IPS-11a (cell line): ENCODE measurements at regions not wholly inside any gene's neighbourhood (a gene's known extent, or its start where the extent isn't known, plus 50 kb on each side); places are given as distances from the start of the nearest gene placed in this dataset.

Experiments
- H3K4me3 ChIP-seq: one replicate; pipeline ENCODE4 v1.5.1; 2013; ENCODE audit warnings: low read depth, low read length, control low read depth

GRCh38 chr4:1466034-1466862, 60.0 kb upstream of the NKX1-1 start:
- no peak overlapping the region for H3K4me3 ChIP-seq

GRCh38 chr4:1465173-1466033, 59.2 kb upstream of the NKX1-1 start:
- H3K4me3 ChIP-seq: no peak overlapping the region

GRCh38 chr4:1464581-1465171, 58.4 kb upstream of the NKX1-1 start:
- H3K4me3 ChIP-seq: no peak overlapping the region

- no peak overlapping the region for H3K4me3 ChIP-seq
Measured at GRCh38 chr4:1463927-1464540, 57.8 kb upstream of the NKX1-1 start.

- H3K4me3 ChIP-seq: no peak overlapping the region
Measured at GRCh38 chr4:1463088-1463926, 57.1 kb upstream of the NKX1-1 start.

- no peak overlapping the region for H3K4me3 ChIP-seq
Measured at GRCh38 chr4:1462768-1463075, 56.5 kb upstream of the NKX1-1 start.

GRCh38 chr4:1462009-1462767, 55.9 kb upstream of the NKX1-1 start:
- no peak overlapping the region for H3K4me3 ChIP-seq

GRCh38 chr4:1460967-1461868, 55.0 kb upstream of the NKX1-1 start:
- H3K4me3 ChIP-seq: no peak overlapping the region

GRCh38 chr4:1459722-1460511, 53.7 kb upstream of the NKX1-1 start:
- no peak overlapping the region for H3K4me3 ChIP-seq

GRCh38 chr4:1459081-1459721, 53.0 kb upstream of the NKX1-1 start:
- H3K4me3 ChIP-seq: no peak overlapping the region

- no peak overlapping the region for H3K4me3 ChIP-seq
Measured at GRCh38 chr4:1458581-1458980, 52.3 kb upstream of the NKX1-1 start.
